ENCODE measurements at regions not wholly inside any gene's neighbourhood (a gene's known extent, or its start where the extent isn't known, plus 50 kb on each side); places are given as distances from the start of the nearest gene placed in this dataset.
"Not testable (repeated sequence)": the region's sequence is repeated elsewhere in the genome, so short reads cannot be mapped to it uniquely, and the experiment has no call there.

GRCh38 chr20:29443206-29443781, 1814.2 kb upstream of the DEFB115 start:
- H3K27ac Mint-ChIP-seq, H3K27me3 Mint-ChIP-seq, H3K9me3 Mint-ChIP-seq, ATAC-seq, H3K4me1 Mint-ChIP-seq, H3K36me3 Mint-ChIP-seq, H3K4me3 Mint-ChIP-seq: not testable (repeated sequence)

- Mint-ChIP-seq H3K4me1 (no peaks in the 10 kb centered on the region), H3K27ac (no peak overlapping the region), H3K36me3 (no peaks in the 10 kb centered on the region), H3K9me3 (no peaks in the 10 kb centered on the region), H3K27me3 (no peaks in the 10 kb centered on the region), H3K4me3 (no peak overlapping the region)
- ATAC-seq: no peak
Measured at GRCh38 chr20:29443819-29444218, 1813.6 kb upstream of the DEFB115 start.

GRCh38 chr20:29445050-29445907, 1812.2 kb upstream of the DEFB115 start:
- H3K27ac Mint-ChIP-seq, H3K9me3 Mint-ChIP-seq, H3K4me1 Mint-ChIP-seq, H3K36me3 Mint-ChIP-seq, H3K27me3 Mint-ChIP-seq: not testable (repeated sequence)
- peak; percentile 82 for ATAC-seq
- H3K4me3 Mint-ChIP-seq: peak overlapping the region; percentile 48

GRCh38 chr20:29447517-29448484, 1809.7 kb upstream of the DEFB115 start:
- not testable (repeated sequence) for H3K27me3 Mint-ChIP-seq, H3K36me3 Mint-ChIP-seq, H3K4me1 Mint-ChIP-seq, H3K9me3 Mint-ChIP-seq, H3K27ac Mint-ChIP-seq, ATAC-seq, H3K4me3 Mint-ChIP-seq

- no peaks in the 10 kb centered on the region for H3K4me1 Mint-ChIP-seq
- ATAC-seq: no peak
Measured at GRCh38 chr20:29448806-29449470, 1808.5 kb upstream of the DEFB115 start.

GRCh38 chr20:29452186-29452585, 1805.3 kb upstream of the DEFB115 start:
- H3K27ac Mint-ChIP-seq: no peak overlapping the region
- H3K27me3 Mint-ChIP-seq: no peaks in the 10 kb centered on the region
- no peaks in the 10 kb centered on the region for H3K4me1 Mint-ChIP-seq
- H3K36me3 Mint-ChIP-seq: no peaks in the 10 kb centered on the region
- H3K9me3 Mint-ChIP-seq: peaks cover 4% of the 10 kb centered on the region
- ATAC-seq: no peak
- H3K4me3 Mint-ChIP-seq: no peak overlapping the region

More at GRCh38 chr20:29448806-29449470, 1808.5 kb upstream of the DEFB115 start:
- no peaks in the 10 kb centered on the region for H3K36me3 Mint-ChIP-seq
- H3K4me3 Mint-ChIP-seq: no peak overlapping the region
- no peaks in the 10 kb centered on the region for H3K27me3 Mint-ChIP-seq
- H3K9me3 Mint-ChIP-seq: peaks cover 4% of the 10 kb centered on the region
- H3K27ac Mint-ChIP-seq: no peak overlapping the region

- H3K4me1 Mint-ChIP-seq, H3K27me3 Mint-ChIP-seq, H3K36me3 Mint-ChIP-seq, H3K9me3 Mint-ChIP-seq, H3K4me3 Mint-ChIP-seq, H3K27ac Mint-ChIP-seq, ATAC-seq: not testable (repeated sequence)
Measured at GRCh38 chr20:29456987-29457693, 1800.3 kb upstream of the DEFB115 start.

- no peaks in the 10 kb centered on the region for H3K36me3 Mint-ChIP-seq
- no peaks in the 10 kb centered on the region for H3K4me1 Mint-ChIP-seq
- peak; percentile 56 for ATAC-seq
- H3K27me3 Mint-ChIP-seq: no peaks in the 10 kb centered on the region
- peaks cover 3% of the 10 kb centered on the region for H3K9me3 Mint-ChIP-seq
- no peak overlapping the region for H3K4me3 Mint-ChIP-seq
- H3K27ac Mint-ChIP-seq: no peak overlapping the region
Measured at GRCh38 chr20:29472606-29473005, 1784.9 kb upstream of the DEFB115 start.

- not testable (repeated sequence) for ATAC-seq, H3K4me1 Mint-ChIP-seq, H3K27ac Mint-ChIP-seq
Measured at GRCh38 chr20:29492840-29493239, 1764.6 kb upstream of the DEFB115 start.

GRCh38 chr20:29496767-29497166, 1760.7 kb upstream of the DEFB115 start:
- H3K36me3 Mint-ChIP-seq, H3K4me1 Mint-ChIP-seq, H3K9me3 Mint-ChIP-seq, H3K27me3 Mint-ChIP-seq, H3K27ac Mint-ChIP-seq, ATAC-seq: not testable (repeated sequence)
- H3K4me3 Mint-ChIP-seq: peak overlapping the region; percentile 74

More at GRCh38 chr20:29492840-29493239, 1764.6 kb upstream of the DEFB115 start:
- not testable (repeated sequence) for H3K9me3 Mint-ChIP-seq, H3K36me3 Mint-ChIP-seq, H3K4me3 Mint-ChIP-seq, H3K27me3 Mint-ChIP-seq

- no peaks in the 10 kb centered on the region for H3K27me3 Mint-ChIP-seq
- H3K9me3 Mint-ChIP-seq: peaks cover 6% of the 10 kb centered on the region
- H3K4me1 Mint-ChIP-seq: no peaks in the 10 kb centered on the region
- no peaks in the 10 kb centered on the region for H3K36me3 Mint-ChIP-seq
- ATAC-seq: peak; percentile 54
- peak overlapping the region; percentile 74 for H3K4me3 Mint-ChIP-seq
- no peak overlapping the region for H3K27ac Mint-ChIP-seq
Measured at GRCh38 chr20:29497261-29497671, 1760.2 kb upstream of the DEFB115 start.

- not testable (repeated sequence) for ATAC-seq
Measured at GRCh38 chr20:29497684-29498083, 1759.8 kb upstream of the DEFB115 start.

GRCh38 chr20:29500738-29501137, 1756.7 kb upstream of the DEFB115 start:
- H3K4me1 Mint-ChIP-seq, ATAC-seq, H3K36me3 Mint-ChIP-seq: not testable (repeated sequence)

More at GRCh38 chr20:29497684-29498083, 1759.8 kb upstream of the DEFB115 start:
- not testable (repeated sequence) for H3K9me3 Mint-ChIP-seq, H3K4me3 Mint-ChIP-seq, H3K27ac Mint-ChIP-seq, H3K36me3 Mint-ChIP-seq, H3K27me3 Mint-ChIP-seq, H3K4me1 Mint-ChIP-seq

GRCh38 chr20:29514634-29515033, 1742.8 kb upstream of the DEFB115 start:
- not testable (repeated sequence) for H3K27ac Mint-ChIP-seq, ATAC-seq, H3K27me3 Mint-ChIP-seq, H3K4me1 Mint-ChIP-seq, H3K4me3 Mint-ChIP-seq, H3K9me3 Mint-ChIP-seq, H3K36me3 Mint-ChIP-seq

More at GRCh38 chr20:29500738-29501137, 1756.7 kb upstream of the DEFB115 start:
- H3K27ac Mint-ChIP-seq, H3K4me3 Mint-ChIP-seq, H3K9me3 Mint-ChIP-seq, H3K27me3 Mint-ChIP-seq: not testable (repeated sequence)
